GM12873 (cell line): ENCODE measurements at regions not wholly inside any gene's neighbourhood (a gene's known extent, or its start where the extent isn't known, plus 50 kb on each side); places are given as distances from the start of the nearest gene placed in this dataset.

Experiments
- CTCF ChIP-seq: IDR thresholded peaks from 2 replicates; pipeline ENCODE4 v1.5.1; 2012; ENCODE audit warnings: low read depth, mild to moderate bottlenecking, moderate library complexity, low read length, control low read depth; ENCODE audit not compliant: insufficient read depth; ENCODE audit errors: missing control alignments

GRCh38 chr16:16996827-16997226 lies 473.9 kb downstream of the XYLT1 start:
- no peak for TF ChIP-seq CTCF

- TF ChIP-seq CTCF: no peak
Observed at GRCh38 chr16:16997349-16997748, 473.4 kb downstream of the XYLT1 start.

GRCh38 chr16:17001471-17001870 lies 469.3 kb downstream of the XYLT1 start:
- TF ChIP-seq CTCF: no peak

GRCh38 chr16:17002565-17002964 lies 468.2 kb downstream of the XYLT1 start:
- no peak for TF ChIP-seq CTCF

GRCh38 chr16:17011712-17012111 lies 459.0 kb downstream of the XYLT1 start:
- no peak for TF ChIP-seq CTCF

- no peak for TF ChIP-seq CTCF
Observed at GRCh38 chr16:17013038-17013437, 457.7 kb downstream of the XYLT1 start.

- no peak for TF ChIP-seq CTCF
Observed at GRCh38 chr16:17014484-17015121, 456.2 kb downstream of the XYLT1 start.
